ENCODE measurements at regions not wholly inside any gene's neighbourhood (a gene's known extent, or its start where the extent isn't known, plus 50 kb on each side); places are given as distances from the start of the nearest gene placed in this dataset.

DNA sequence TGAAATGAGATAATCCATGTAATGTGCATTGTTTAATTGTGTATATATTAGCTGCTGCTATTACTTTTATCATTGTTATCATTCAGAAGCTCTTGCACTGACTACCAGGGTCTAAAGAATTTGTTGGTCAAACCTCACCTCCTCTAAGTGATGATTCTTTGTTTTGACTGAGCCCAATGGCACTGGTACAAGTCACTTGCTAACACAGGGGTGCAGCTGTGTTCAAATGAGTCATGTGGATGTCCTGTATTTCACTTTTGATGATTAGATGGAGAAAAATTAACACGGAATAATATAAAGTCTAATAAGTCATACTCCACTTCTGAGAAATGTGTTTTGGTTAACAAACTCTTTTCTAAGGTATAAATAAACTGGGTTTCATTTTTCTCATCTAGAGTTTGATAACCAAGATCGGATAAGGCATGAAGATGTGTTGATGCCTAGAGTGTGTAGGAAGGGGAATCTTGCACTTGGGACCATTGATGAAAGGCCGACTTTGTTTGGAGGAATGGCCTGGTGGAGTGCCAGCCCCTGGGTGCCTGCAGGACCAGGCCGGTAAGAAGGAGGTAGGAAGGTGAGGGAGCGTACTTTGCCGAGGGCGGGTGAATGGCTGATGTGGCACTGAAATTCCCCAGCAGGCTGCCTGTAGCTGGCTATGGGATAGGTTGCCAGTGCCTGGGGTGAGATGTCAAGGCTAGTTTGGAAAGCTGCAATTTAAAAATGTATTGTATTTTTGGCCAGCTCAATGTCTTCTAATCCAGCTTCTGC is 244.7 kb upstream of the ZPLD1 start:
- no peak overlapping the region for H3K4me3 ChIP-seq (ENCODE audit: low read depth, low read length)
- FAIRE-seq (no peak), DNase-seq (ENCODE audit: low read depth) (peak; percentile 83)
- H3K27me3 ChIP-seq (ENCODE audit: control insufficient read depth, insufficient read depth, low read length): no peaks in the 10 kb centered on the region
- TF ChIP-seq, protein P1, sequence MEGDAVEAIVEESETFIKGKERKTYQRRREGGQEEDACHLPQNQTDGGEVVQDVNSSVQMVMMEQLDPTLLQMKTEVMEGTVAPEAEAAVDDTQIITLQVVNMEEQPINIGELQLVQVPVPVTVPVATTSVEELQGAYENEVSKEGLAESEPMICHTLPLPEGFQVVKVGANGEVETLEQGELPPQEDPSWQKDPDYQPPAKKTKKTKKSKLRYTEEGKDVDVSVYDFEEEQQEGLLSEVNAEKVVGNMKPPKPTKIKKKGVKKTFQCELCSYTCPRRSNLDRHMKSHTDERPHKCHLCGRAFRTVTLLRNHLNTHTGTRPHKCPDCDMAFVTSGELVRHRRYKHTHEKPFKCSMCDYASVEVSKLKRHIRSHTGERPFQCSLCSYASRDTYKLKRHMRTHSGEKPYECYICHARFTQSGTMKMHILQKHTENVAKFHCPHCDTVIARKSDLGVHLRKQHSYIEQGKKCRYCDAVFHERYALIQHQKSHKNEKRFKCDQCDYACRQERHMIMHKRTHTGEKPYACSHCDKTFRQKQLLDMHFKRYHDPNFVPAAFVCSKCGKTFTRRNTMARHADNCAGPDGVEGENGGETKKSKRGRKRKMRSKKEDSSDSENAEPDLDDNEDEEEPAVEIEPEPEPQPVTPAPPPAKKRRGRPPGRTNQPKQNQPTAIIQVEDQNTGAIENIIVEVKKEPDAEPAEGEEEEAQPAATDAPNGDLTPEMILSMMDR (IDR thresholded peaks at IDR 0.05; ENCODE audit: insufficient read depth, low read length, severe bottlenecking): no peak
- H3K36me3 ChIP-seq (ENCODE audit: control insufficient read depth, insufficient read depth, low read length): no peaks in the 10 kb centered on the region

DNA sequence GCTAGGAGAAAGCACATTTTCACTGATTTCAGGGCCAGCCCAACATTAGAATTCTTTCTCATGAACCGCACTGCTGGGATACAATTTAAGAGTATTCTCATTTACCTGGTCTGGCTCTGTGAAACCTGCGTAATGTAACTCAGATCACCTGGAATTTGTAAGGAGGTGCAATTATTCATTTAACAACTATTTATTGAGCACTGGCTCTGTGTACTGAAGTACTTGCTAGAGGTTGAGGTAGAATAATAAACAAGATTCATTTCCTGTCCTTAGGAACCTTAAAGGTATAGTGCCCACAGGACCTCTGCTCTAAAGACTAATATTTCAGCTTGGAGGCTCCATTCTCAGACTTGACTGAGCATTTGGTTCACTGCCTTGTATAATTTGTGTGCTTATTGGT is 242.2 kb upstream of the ZPLD1 start:
- peak; percentile 93 for DNase-seq (ENCODE audit: low read depth)
- FAIRE-seq: no peak
- Histone ChIP-seq H3K4me3 (ENCODE audit: low read depth, low read length) (no peak overlapping the region), H3K27me3 (ENCODE audit: control insufficient read depth, insufficient read depth, low read length) (no peaks in the 10 kb centered on the region), H3K36me3 (ENCODE audit: control insufficient read depth, insufficient read depth, low read length) (no peaks in the 10 kb centered on the region)
- TF ChIP-seq, protein P1 (IDR thresholded peaks at IDR 0.05; ENCODE audit: insufficient read depth, low read length, severe bottlenecking): no peak

DNA sequence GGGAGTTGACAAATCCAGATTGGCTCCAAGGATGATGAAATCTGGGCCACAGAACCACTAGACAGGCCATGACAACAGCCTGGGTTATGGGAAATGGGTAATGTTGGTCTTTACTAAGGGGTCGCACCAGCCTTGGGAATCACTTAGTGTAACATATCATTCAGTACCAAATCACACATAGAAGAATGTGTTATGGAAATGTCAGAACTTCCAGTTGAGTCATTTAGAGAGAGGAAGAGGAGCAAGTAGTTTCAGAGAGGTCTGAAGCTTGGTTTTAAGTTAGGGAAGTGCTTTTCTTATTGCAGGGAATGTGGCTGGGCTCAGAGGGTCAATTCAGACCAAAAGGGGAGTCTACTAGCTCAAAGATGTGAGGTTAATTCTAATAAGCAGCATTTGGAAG is 241.6 kb upstream of the ZPLD1 start:
- DNase-seq (ENCODE audit: low read depth) (peak; percentile 54), FAIRE-seq (peak; percentile 55)
- Histone ChIP-seq H3K36me3 (ENCODE audit: control insufficient read depth, insufficient read depth, low read length) (no peaks in the 10 kb centered on the region), H3K27me3 (ENCODE audit: control insufficient read depth, insufficient read depth, low read length) (no peaks in the 10 kb centered on the region), H3K4me3 (ENCODE audit: low read depth, low read length) (no peak overlapping the region)
- TF ChIP-seq, protein P1 (IDR thresholded peaks at IDR 0.05; ENCODE audit: insufficient read depth, low read length, severe bottlenecking): no peak

GRCh38 chr3:102194001-102194400 is 240.8 kb upstream of the ZPLD1 start:
- DNase-seq (ENCODE audit: low read depth): no peak
- no peaks in the 10 kb centered on the region for H3K27me3 ChIP-seq (ENCODE audit: control insufficient read depth, insufficient read depth, low read length)
- TF ChIP-seq, protein P1 (IDR thresholded peaks at IDR 0.05; ENCODE audit: insufficient read depth, low read length, severe bottlenecking): no peak
- H3K4me3 ChIP-seq (ENCODE audit: low read depth, low read length): no peak overlapping the region
- no peaks in the 10 kb centered on the region for H3K36me3 ChIP-seq (ENCODE audit: control insufficient read depth, insufficient read depth, low read length)
- FAIRE-seq: no peak

DNA sequence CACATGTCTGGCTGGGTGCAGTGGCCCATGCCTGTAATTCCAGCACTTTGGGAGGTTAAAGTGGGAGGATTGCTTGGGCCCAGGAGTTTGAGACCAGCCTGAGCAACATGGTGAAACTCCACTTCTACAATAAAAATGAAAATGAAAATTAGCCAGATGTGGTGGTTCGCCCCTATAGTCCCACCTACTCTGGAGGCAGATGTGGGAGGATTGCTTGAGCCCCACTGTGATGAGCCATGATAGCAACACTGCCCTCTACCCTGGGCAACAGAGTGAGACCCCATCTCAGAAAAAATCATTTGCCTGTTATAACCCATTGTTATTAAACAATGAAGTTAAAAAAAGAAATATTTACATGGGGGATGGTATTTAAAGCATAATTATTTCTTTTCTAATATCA is 240.1 kb upstream of the ZPLD1 start:
- TF ChIP-seq, protein P1 (IDR thresholded peaks at IDR 0.05; ENCODE audit: insufficient read depth, low read length, severe bottlenecking): no peak
- no peak for FAIRE-seq
- no peak for DNase-seq (ENCODE audit: low read depth)

More for the DNA sequence above, 240.1 kb upstream of the ZPLD1 start:
- Histone ChIP-seq H3K27me3 (ENCODE audit: control insufficient read depth, insufficient read depth, low read length) (no peaks in the 10 kb centered on the region), H3K36me3 (ENCODE audit: control insufficient read depth, insufficient read depth, low read length) (no peaks in the 10 kb centered on the region), H3K4me3 (ENCODE audit: low read depth, low read length) (no peak overlapping the region)
